GM18951 (cell line): ENCODE measurements at regions not wholly inside any gene's neighbourhood (a gene's known extent, or its start where the extent isn't known, plus 50 kb on each side); places are given as distances from the start of the nearest gene placed in this dataset.

Source experiments
- POLR2A ChIP-seq: IDR thresholded peaks from 4 replicates; pipeline ENCODE4 v1.6.1; 2011; ENCODE audit warnings: mild to moderate bottlenecking; ENCODE audit not compliant: insufficient read length, insufficient read depth; ENCODE audit errors: extremely low read depth
- in situ Hi-C: fragments of 300-500 bp; cut with MboI; formaldehyde crosslinking; loops from one replicate; pipeline ENCODE4 v1.12.0; 2022; ENCODE audit warnings: low sequenced_read_pairs, mixed read lengths, inconsistent platforms; ENCODE audit not compliant: unreplicated experiment

- in situ Hi-C loops, result no loop called here
Measured at GRCh38 chr16:76199681-76200220, 77.5 kb upstream of the CNTNAP4 start.

GRCh38 chr16:76201385-76201784 is 75.8 kb upstream of the CNTNAP4 start:
- TF ChIP-seq POLR2A, result no peak
- in situ Hi-C loops, result no loop called here

More at GRCh38 chr16:76199681-76200220, 77.5 kb upstream of the CNTNAP4 start:
- no peak for TF ChIP-seq POLR2A

- in situ Hi-C loops, result no loop called here
- no peak for TF ChIP-seq POLR2A
Measured at GRCh38 chr16:76204249-76204648, 73.0 kb upstream of the CNTNAP4 start.

DNA sequence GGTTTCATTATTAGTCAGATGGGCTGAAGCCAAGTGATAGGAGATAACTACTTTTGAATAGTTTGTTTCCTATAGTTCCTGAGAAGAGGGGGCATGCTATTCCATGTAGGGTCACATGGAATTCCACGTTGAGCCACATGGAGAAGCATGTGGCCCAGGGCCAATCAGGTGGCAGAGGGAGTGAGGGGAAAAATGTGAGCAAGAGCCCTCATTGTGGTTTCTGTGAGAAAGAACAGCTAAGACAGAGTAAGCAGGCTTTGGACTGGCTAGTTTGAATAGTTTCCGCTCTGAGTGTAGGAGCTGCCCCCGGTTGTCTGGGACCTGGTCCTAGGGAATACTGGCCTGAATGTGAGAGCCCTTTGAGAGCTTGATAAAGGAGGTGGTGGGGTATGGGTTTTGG is 69.9 kb upstream of the CNTNAP4 start:
- TF ChIP-seq POLR2A, result no peak
- in situ Hi-C loops, result no loop called here

GRCh38 chr16:76210157-76210556 is 67.0 kb upstream of the CNTNAP4 start:
- in situ Hi-C loops, result no loop called here
- no peak for TF ChIP-seq POLR2A

- no peak for TF ChIP-seq POLR2A
- in situ Hi-C loops, result no loop called here
Measured at GRCh38 chr16:76213860-76214259, 63.3 kb upstream of the CNTNAP4 start.

DNA sequence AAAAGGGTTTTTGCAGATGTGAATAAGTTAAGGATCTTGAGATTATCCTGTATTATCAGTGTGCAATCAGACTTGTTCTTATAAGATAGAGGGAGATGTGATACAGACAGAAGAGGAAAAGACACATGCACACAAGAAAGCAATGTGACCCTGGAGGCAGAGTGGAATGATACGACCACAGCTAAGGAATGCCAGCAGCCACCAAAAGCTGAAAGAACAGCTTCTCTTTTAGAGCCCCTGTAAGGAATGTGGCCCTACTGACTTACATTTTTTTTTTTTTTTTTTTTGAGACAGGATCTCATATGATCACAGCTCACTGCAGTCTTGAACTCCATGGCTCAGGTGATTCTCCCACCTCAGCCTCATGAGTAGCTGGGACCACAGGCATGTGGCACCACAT is 62.3 kb upstream of the CNTNAP4 start:
- in situ Hi-C loops, result no loop called here
- no peak for TF ChIP-seq POLR2A

DNA sequence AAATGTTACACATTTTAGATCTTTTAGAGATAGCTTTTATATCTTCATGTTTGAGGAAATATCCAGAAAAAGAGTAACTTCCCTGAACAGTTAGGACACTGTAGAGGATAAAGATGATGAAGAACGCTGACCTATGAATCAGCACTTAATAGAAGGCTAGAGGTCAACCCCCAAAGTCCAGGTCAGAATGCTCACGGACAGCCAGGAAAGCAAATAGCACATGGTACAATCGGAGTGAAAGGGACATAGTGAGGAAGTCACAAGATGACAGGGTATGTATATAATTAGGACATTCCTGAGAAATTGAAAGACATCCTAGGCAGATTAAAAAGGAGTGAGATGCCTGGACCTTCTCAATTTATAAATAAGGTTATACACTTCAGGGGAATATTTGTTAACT is 55.1 kb upstream of the CNTNAP4 start:
- in situ Hi-C loops, result no loop called here
- no peak for TF ChIP-seq POLR2A

- no peak for TF ChIP-seq POLR2A
- in situ Hi-C loops, result no loop called here
Measured at GRCh38 chr16:76222853-76223252, 54.3 kb upstream of the CNTNAP4 start.

DNA sequence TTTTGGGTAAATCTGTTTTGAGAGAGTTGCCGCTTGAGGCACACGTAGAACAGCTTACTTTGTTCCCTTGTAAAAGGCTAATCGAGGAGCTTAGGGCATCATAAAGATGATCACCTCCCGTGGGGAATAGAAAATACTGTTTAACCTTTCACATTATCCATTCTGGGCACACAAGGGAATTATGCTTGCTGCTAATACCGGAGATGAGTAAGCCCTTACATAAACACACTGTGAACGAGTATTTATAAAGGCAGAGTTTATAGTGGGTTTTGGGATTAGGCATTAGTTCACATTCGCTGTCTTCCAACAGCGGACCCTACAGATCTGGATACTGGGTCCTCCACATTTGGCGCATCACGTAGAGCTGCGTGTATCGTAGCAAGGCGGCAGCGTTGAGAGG is 51.2 kb upstream of the CNTNAP4 start:
- in situ Hi-C loops, result no loop called here
- TF ChIP-seq POLR2A, result no peak

GRCh38 chr16:76226481-76226880 is 50.7 kb upstream of the CNTNAP4 start:
- in situ Hi-C loops, result no loop called here
- no peak for TF ChIP-seq POLR2A
